ENCODE measurements at regions not wholly inside any gene's neighbourhood (a gene's known extent, or its start where the extent isn't known, plus 50 kb on each side); places are given as distances from the start of the nearest gene placed in this dataset.

GRCh38 chr10:118481871-118482270 is 113.6 kb downstream of the PRLHR start:
- TF ChIP-seq CTCF (conservative IDR thresholded peaks at IDR 0.05; ENCODE audit: low read length): no peak
- no peak for TF ChIP-seq EZH2phosphoT487 (IDR thresholded peaks at IDR 0.05; ENCODE audit: borderline replicate concordance, low read depth, low read length)

All from OCI-LY7 (cell line).